Tibial nerve (tissue), 4 donors: ENCODE measurements at regions not wholly inside any gene's neighbourhood (a gene's known extent, or its start where the extent isn't known, plus 50 kb on each side); places are given as distances from the start of the nearest gene placed in this dataset.

Experiments used
- DNase-seq, 2 donors: peaks; one replicate each; pipeline ENCODE4 v3.0.0-alpha.2; 2019; ENCODE audit warnings: low spot score in 2 of 2
- H3K27ac ChIP-seq, 4 donors: fragments of 200-600 bp; sonication (generic) in 3 of 4; one replicate each; pipeline ENCODE4 v1.5.1; 2017 to 2019; ENCODE audit warnings: mild to moderate bottlenecking in 1 of 4
- H3K27me3 ChIP-seq, 2 donors: fragments of 200-600 bp; sonication (generic) in 1 of 2; one replicate each; pipeline versions ENCODE4 v1.5.1 to v1.6.0; 2017 to 2019
- H3K36me3 ChIP-seq, 3 donors: fragments of 200-600 bp; sonication (generic); one replicate each; pipeline ENCODE4 v1.5.1; 2018 to 2019
- H3K4me1 ChIP-seq, 4 donors: fragments of 200-600 bp; sonication (generic) in 3 of 4; one replicate each; pipeline ENCODE4 v1.5.1; 2017 to 2019
- H3K4me3 ChIP-seq, 4 donors: fragments of 200-600 bp; sonication (generic) in 3 of 4; one replicate each; pipeline ENCODE4 v1.5.1; 2017 to 2019; ENCODE audit warnings: mild to moderate bottlenecking in 1 of 4, moderate library complexity in 1 of 4
- H3K9me3 ChIP-seq, 4 donors: fragments of 200-600 bp; sonication (generic) in 3 of 4; one replicate each; pipeline ENCODE4 v1.5.1; 2017 to 2019
- CTCF ChIP-seq, 5 experiments: fragments of 200-600 bp in 3 of 5; fragments of 450-650 bp in 2 of 5; sonication (generic) in 3 of 5; IDR thresholded peaks; one replicate each; pipeline ENCODE4 v1.5.1; 2016 to 2019; ENCODE audit warnings: antibody characterized with exemption in 5 of 5, mild to moderate bottlenecking in 3 of 5, moderate library complexity in 2 of 5
- EP300 ChIP-seq, 2 donors: sonication (generic); formaldehyde crosslinking; IDR thresholded peaks; one replicate each; pipeline ENCODE4 v1.6.1; 2017; ENCODE audit warnings: antibody characterized with exemption in 2 of 2, mild to moderate bottlenecking in 1 of 2
- POLR2A ChIP-seq, 2 donors: fragments of 450-650 bp; IDR thresholded peaks; one replicate each; pipeline ENCODE4 v1.6.1; 2017; ENCODE audit warnings: antibody characterized with exemption in 2 of 2, mild to moderate bottlenecking in 2 of 2, moderate library complexity in 2 of 2
- WGBS, 2 donors: methylation state at CpG; one replicate each; pipeline ENCODE4 v1.1.5; 2018; 5-methylcytosine and 5-hydroxymethylcytosine counted together

- WGBS, 2 donors, result 96 to 100% methylated on average over 2 of the region's 2 CpGs
- Histone ChIP-seq H3K27ac (no peak overlapping the region), H3K36me3 (no peaks in the 10 kb centered on the region), H3K27me3 (no peaks in the 10 kb centered on the region), H3K9me3 (no peaks in the 10 kb centered on the region), H3K4me3 (no peak overlapping the region), H3K4me1 (no peaks in the 10 kb centered on the region)
- TF ChIP-seq CTCF (IDR thresholded peaks at IDR 0.05) (no peak), EP300 (IDR thresholded peaks at IDR 0.05) (no peak)
- DNase-seq, result no peak
These were observed 267.8 kb downstream of the PMP22 start for GRCh38 chr17:14997290-14997689.

- 73 to 76% methylated on average over 4 of the region's 4 CpGs for WGBS, 2 donors
- TF ChIP-seq EP300 (IDR thresholded peaks at IDR 0.05), result no peak
- no peak for TF ChIP-seq POLR2A (IDR thresholded peaks at IDR 0.05)
- TF ChIP-seq CTCF (IDR thresholded peaks at IDR 0.05), result no peak
These were observed 279.0 kb downstream of the PMP22 start for GRCh38 chr17:14986127-14986526.

GRCh38 chr17:14972844-14973243 is 292.3 kb downstream of the PMP22 start:
- H3K36me3 ChIP-seq, result no peaks in the 10 kb centered on the region
- no peaks in the 10 kb centered on the region for H3K27me3 ChIP-seq
- H3K4me1 ChIP-seq, result no peaks in the 10 kb centered on the region
- peaks cover 0 to 42% (median 0%) of the 10 kb centered on the region in 4 donors for H3K9me3 ChIP-seq
- TF ChIP-seq EP300 (IDR thresholded peaks at IDR 0.05) (no peak), CTCF (IDR thresholded peaks at IDR 0.05) (no peak), POLR2A (IDR thresholded peaks at IDR 0.05) (no peak)
- no peak for DNase-seq
- 81 to 89% methylated on average over 2 of the region's 2 CpGs for WGBS, 2 donors
- H3K27ac ChIP-seq, result no peak overlapping the region
- H3K4me3 ChIP-seq, result no peak overlapping the region

More at GRCh38 chr17:14986127-14986526, 279.0 kb downstream of the PMP22 start:
- DNase-seq, result no peak
- H3K36me3 ChIP-seq, result no peaks in the 10 kb centered on the region
- no peak overlapping the region for H3K4me3 ChIP-seq
- no peak overlapping the region for H3K27ac ChIP-seq
- no peaks in the 10 kb centered on the region for H3K4me1 ChIP-seq
- H3K27me3 ChIP-seq, result no peaks in the 10 kb centered on the region
- H3K9me3 ChIP-seq, result no peaks in the 10 kb centered on the region

GRCh38 chr17:14971054-14971453 is 294.1 kb downstream of the PMP22 start:
- TF ChIP-seq POLR2A (IDR thresholded peaks at IDR 0.05), result no peak
- no peak for TF ChIP-seq CTCF (IDR thresholded peaks at IDR 0.05)
- TF ChIP-seq EP300 (IDR thresholded peaks at IDR 0.05), result no peak
- no peak overlapping the region for H3K4me3 ChIP-seq
- no peaks in the 10 kb centered on the region for H3K27me3 ChIP-seq
- H3K36me3 ChIP-seq, result no peaks in the 10 kb centered on the region
- H3K4me1 ChIP-seq, result no peaks in the 10 kb centered on the region
- no peak for DNase-seq
- no peak overlapping the region for H3K27ac ChIP-seq
- peaks cover 0 to 48% (median 0%) of the 10 kb centered on the region in 4 donors for H3K9me3 ChIP-seq

- Histone ChIP-seq H3K4me3 (no peak overlapping the region), H3K36me3 (no peaks in the 10 kb centered on the region), H3K4me1 (no peaks in the 10 kb centered on the region), H3K27me3 (no peaks in the 10 kb centered on the region), H3K9me3 (no peaks in the 10 kb centered on the region), H3K27ac (no peak overlapping the region)
- DNase-seq, result no peak
- no peak for TF ChIP-seq EP300 (IDR thresholded peaks at IDR 0.05)
- TF ChIP-seq POLR2A (IDR thresholded peaks at IDR 0.05), result no peak
- TF ChIP-seq CTCF (IDR thresholded peaks at IDR 0.05), result no peak
- 57 to 63% methylated on average over 2 of the region's 2 CpGs for WGBS, 2 donors
These were observed 305.9 kb downstream of the PMP22 start for GRCh38 chr17:14959106-14959648.
